HEK293 (cell line): ENCODE measurements at regions not wholly inside any gene's neighbourhood (a gene's known extent, or its start where the extent isn't known, plus 50 kb on each side); places are given as distances from the start of the nearest gene placed in this dataset.

Source experiments
- BCL11B ChIP-seq: fragments of 450-650 bp; formaldehyde crosslinking; IDR thresholded peaks from 2 replicates; pipeline ENCODE4 v1.5.1; 2016; ENCODE audit warnings: low read depth, missing biosample characterization, missing genetic modification characterization
- KLF16 ChIP-seq: fragments of 450-650 bp; formaldehyde crosslinking; IDR thresholded peaks from 2 replicates; pipeline ENCODE4 v1.5.1; 2017; ENCODE audit warnings: missing biosample characterization, missing genetic modification characterization
- YY1 ChIP-seq: fragments of 450-650 bp; formaldehyde crosslinking; IDR thresholded peaks from 2 replicates; pipeline ENCODE4 v1.5.1; 2018; ENCODE audit warnings: missing biosample characterization, missing genetic modification characterization
- ZFP3 ChIP-seq: fragments of 450-650 bp; formaldehyde crosslinking; IDR thresholded peaks from 2 replicates; pipeline ENCODE4 v1.5.1; 2016; ENCODE audit warnings: low read depth, missing biosample characterization, missing genetic modification characterization
- ZNF157 ChIP-seq: fragments of 450-650 bp; formaldehyde crosslinking; IDR thresholded peaks from 2 replicates; pipeline ENCODE4 v1.5.1; 2016; ENCODE audit warnings: missing biosample characterization, missing genetic modification characterization
- ZNF266 ChIP-seq: fragments of 450-650 bp; formaldehyde crosslinking; IDR thresholded peaks from 2 replicates; pipeline ENCODE4 v1.5.1; 2016; ENCODE audit warnings: missing biosample characterization, missing genetic modification characterization, low read depth
- TF ChIP-seq, protein P1 (sequence below): fragments of 450-650 bp; formaldehyde crosslinking; IDR thresholded peaks from 2 replicates; pipeline ENCODE4 v1.5.1; 2016; ENCODE audit warnings: missing biosample characterization, missing genetic modification characterization
- TF ChIP-seq, protein P2 (sequence below): fragments of 450-650 bp; formaldehyde crosslinking; optimal IDR thresholded peaks from 2 replicates; pipeline ENCODE3; 2016; ENCODE audit warnings: missing biosample characterization, mild to moderate bottlenecking, missing genetic modification characterization
- TF ChIP-seq, protein P3 (sequence below): fragments of 450-650 bp; formaldehyde crosslinking; IDR thresholded peaks from 2 replicates; pipeline ENCODE4 v1.5.1; 2016; ENCODE audit warnings: missing biosample characterization, missing genetic modification characterization
- TF ChIP-seq, protein P4 (sequence below): fragments of 450-650 bp; formaldehyde crosslinking; IDR thresholded peaks from 2 replicates; pipeline ENCODE4 v1.5.1; 2017; ENCODE audit warnings: missing biosample characterization, missing genetic modification characterization

DNA sequence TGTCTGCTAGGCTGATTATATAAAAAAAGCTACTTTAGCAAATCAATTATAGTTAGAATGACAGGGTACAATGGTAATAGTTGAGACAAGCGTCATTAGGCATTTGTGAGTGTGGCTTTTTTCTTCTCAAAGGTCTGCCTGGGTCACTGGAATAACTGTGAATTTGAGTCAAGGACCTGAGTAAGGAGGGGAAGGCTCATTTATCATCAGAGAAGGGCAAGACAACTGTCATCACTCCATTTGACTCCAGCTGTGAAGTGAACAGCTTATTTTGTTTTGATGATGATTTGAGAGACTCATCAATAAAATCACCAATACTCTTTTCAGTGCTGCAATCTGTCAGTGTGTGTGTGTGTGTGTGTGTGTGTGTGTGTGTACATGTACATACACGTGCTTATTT lies 118.6 kb downstream of the MAT2B start:
- TF ChIP-seq KLF16 (tag by site-specific recombination) (no peak), BCL11B (tag by site-specific recombination) (no peak), ZFP3 (tag by site-specific recombination) (no peak), ZNF157 (tag by site-specific recombination) (no peak), ZNF266 (tag by site-specific recombination) (no peak), YY1 (tag by site-specific recombination) (no peak)
- TF ChIP-seq, protein P1, sequence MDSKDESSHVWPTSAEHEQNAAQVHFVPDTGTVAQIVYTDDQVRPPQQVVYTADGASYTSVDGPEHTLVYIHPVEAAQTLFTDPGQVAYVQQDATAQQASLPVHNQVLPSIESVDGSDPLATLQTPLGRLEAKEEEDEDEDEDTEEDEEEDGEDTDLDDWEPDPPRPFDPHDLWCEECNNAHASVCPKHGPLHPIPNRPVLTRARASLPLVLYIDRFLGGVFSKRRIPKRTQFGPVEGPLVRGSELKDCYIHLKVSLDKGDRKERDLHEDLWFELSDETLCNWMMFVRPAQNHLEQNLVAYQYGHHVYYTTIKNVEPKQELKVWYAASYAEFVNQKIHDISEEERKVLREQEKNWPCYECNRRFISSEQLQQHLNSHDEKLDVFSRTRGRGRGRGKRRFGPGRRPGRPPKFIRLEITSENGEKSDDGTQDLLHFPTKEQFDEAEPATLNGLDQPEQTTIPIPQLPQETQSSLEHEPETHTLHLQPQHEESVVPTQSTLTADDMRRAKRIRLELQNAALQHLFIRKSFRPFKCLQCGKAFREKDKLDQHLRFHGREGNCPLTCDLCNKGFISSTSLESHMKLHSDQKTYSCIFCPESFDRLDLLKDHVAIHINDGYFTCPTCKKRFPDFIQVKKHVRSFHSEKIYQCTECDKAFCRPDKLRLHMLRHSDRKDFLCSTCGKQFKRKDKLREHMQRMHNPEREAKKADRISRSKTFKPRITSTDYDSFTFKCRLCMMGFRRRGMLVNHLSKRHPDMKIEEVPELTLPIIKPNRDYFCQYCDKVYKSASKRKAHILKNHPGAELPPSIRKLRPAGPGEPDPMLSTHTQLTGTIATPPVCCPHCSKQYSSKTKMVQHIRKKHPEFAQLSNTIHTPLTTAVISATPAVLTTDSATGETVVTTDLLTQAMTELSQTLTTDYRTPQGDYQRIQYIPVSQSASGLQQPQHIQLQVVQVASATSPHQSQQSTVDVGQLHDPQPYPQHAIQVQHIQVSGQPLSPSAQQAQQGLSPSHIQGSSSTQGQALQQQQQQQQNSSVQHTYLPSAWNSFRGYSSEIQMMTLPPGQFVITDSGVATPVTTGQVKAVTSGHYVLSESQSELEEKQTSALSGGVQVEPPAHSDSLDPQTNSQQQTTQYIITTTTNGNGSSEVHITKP (tag by site-specific recombination), result no peak
- TF ChIP-seq, protein P2, sequence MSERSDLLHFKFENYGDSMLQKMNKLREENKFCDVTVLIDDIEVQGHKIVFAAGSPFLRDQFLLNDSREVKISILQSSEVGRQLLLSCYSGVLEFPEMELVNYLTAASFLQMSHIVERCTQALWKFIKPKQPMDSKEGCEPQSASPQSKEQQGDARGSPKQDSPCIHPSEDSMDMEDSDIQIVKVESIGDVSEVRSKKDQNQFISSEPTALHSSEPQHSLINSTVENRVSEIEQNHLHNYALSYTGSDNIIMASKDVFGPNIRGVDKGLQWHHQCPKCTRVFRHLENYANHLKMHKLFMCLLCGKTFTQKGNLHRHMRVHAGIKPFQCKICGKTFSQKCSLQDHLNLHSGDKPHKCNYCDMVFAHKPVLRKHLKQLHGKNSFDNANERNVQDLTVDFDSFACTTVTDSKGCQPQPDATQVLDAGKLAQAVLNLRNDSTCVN (tag by site-specific recombination), result no peak
- TF ChIP-seq, protein P3, sequence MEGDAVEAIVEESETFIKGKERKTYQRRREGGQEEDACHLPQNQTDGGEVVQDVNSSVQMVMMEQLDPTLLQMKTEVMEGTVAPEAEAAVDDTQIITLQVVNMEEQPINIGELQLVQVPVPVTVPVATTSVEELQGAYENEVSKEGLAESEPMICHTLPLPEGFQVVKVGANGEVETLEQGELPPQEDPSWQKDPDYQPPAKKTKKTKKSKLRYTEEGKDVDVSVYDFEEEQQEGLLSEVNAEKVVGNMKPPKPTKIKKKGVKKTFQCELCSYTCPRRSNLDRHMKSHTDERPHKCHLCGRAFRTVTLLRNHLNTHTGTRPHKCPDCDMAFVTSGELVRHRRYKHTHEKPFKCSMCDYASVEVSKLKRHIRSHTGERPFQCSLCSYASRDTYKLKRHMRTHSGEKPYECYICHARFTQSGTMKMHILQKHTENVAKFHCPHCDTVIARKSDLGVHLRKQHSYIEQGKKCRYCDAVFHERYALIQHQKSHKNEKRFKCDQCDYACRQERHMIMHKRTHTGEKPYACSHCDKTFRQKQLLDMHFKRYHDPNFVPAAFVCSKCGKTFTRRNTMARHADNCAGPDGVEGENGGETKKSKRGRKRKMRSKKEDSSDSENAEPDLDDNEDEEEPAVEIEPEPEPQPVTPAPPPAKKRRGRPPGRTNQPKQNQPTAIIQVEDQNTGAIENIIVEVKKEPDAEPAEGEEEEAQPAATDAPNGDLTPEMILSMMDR (tag by site-specific recombination), result no peak
- TF ChIP-seq, protein P4, sequence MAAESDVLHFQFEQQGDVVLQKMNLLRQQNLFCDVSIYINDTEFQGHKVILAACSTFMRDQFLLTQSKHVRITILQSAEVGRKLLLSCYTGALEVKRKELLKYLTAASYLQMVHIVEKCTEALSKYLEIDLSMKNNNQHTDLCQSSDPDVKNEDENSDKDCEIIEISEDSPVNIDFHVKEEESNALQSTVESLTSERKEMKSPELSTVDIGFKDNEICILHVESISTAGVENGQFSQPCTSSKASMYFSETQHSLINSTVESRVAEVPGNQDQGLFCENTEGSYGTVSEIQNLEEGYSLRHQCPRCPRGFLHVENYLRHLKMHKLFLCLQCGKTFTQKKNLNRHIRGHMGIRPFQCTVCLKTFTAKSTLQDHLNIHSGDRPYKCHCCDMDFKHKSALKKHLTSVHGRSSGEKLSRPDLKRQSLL, result no peak
